HuH-7 (cell line): ENCODE measurements at regions not wholly inside any gene's neighbourhood (a gene's known extent, or its start where the extent isn't known, plus 50 kb on each side); places are given as distances from the start of the nearest gene placed in this dataset.

ENCODE experiments used
- DNase-seq: peaks from one replicate; pipeline ENCODE4 v3.0.0; 2011; ENCODE audit warnings: low spot score

- DNase-seq, result no peak
These were observed 96.1 kb upstream of the GRIK3 start for GRCh38 chr1:37130221-37130948.

- no peak for DNase-seq
These were observed 97.0 kb upstream of the GRIK3 start for GRCh38 chr1:37131281-37131680.

GRCh38 chr1:37133276-37134145 is 99.2 kb upstream of the GRIK3 start:
- DNase-seq, result no peak

GRCh38 chr1:37134599-37134998 is 100.3 kb upstream of the GRIK3 start:
- no peak for DNase-seq

- no peak for DNase-seq
These were observed 100.7 kb upstream of the GRIK3 start for GRCh38 chr1:37135032-37135431.

GRCh38 chr1:37137014-37137413 is 102.7 kb upstream of the GRIK3 start:
- DNase-seq, result no peak

GRCh38 chr1:37137601-37138000 is 103.3 kb upstream of the GRIK3 start:
- no peak for DNase-seq

- no peak for DNase-seq
These were observed 109.5 kb upstream of the GRIK3 start for GRCh38 chr1:37143800-37144199.

- DNase-seq, result no peak
These were observed 111.8 kb upstream of the GRIK3 start for GRCh38 chr1:37146071-37146470.

- no peak for DNase-seq
These were observed 113.1 kb upstream of the GRIK3 start for GRCh38 chr1:37147392-37147831.

GRCh38 chr1:37147906-37148305 is 113.6 kb upstream of the GRIK3 start:
- no peak for DNase-seq

- DNase-seq, result no peak
These were observed 114.3 kb upstream of the GRIK3 start for GRCh38 chr1:37148663-37149062.

- DNase-seq, result no peak
These were observed 115.0 kb upstream of the GRIK3 start for GRCh38 chr1:37149296-37149695.

GRCh38 chr1:37150986-37151385 is 116.7 kb upstream of the GRIK3 start:
- DNase-seq, result no peak

GRCh38 chr1:37151789-37152188 is 117.5 kb upstream of the GRIK3 start:
- DNase-seq, result no peak

- no peak for DNase-seq
These were observed 118.2 kb upstream of the GRIK3 start for GRCh38 chr1:37152491-37152890.

GRCh38 chr1:37153116-37154100 is 119.1 kb upstream of the GRIK3 start:
- DNase-seq, result no peak

- no peak for DNase-seq
These were observed 122.3 kb upstream of the GRIK3 start for GRCh38 chr1:37156646-37157045.

- DNase-seq, result no peak
These were observed 123.3 kb upstream of the GRIK3 start for GRCh38 chr1:37157634-37158033.

GRCh38 chr1:37158113-37158749 is 123.9 kb upstream of the GRIK3 start:
- DNase-seq, result no peak

GRCh38 chr1:37159102-37159501 is 124.8 kb upstream of the GRIK3 start:
- no peak for DNase-seq

- no peak for DNase-seq
These were observed 126.9 kb upstream of the GRIK3 start for GRCh38 chr1:37161171-37161570.
